NAMALWA (cell line): ENCODE measurements at regions not wholly inside any gene's neighbourhood (a gene's known extent, or its start where the extent isn't known, plus 50 kb on each side); places are given as distances from the start of the nearest gene placed in this dataset.

ENCODE experiments used
- DNase-seq: peaks from one replicate; pipeline ENCODE4 v3.0.0-alpha.2; 2015; ENCODE audit warnings: low spot score

DNA sequence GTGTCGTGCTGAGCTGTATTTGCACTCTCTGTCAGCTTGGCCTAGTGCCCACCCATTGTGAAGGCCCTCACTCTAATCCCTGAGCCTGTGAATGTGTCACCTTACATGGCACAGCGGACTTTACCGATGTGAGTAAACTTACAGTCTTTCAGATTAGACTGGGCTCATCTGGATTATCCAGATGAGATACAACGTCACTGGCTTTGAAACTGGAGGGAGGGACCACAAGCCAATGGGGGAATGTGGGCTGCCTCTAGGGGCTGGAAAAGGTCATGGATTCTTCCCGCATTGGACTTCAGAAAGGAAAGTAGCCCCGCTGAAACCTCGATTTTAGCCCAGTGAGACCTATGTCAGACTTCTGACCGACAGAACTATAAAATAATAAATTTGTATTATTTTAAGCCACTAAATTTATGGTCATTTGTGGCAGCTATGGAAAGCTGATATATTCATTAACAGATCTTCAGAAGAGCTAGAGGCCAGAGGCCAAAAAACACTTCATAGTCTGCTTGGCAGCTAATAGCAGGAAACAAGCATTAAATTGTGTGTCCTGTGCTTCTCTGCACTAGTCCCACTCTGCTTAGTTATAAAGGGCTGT, 139.0 kb upstream of the GAS1 start:
- DNase-seq = no peak

DNA sequence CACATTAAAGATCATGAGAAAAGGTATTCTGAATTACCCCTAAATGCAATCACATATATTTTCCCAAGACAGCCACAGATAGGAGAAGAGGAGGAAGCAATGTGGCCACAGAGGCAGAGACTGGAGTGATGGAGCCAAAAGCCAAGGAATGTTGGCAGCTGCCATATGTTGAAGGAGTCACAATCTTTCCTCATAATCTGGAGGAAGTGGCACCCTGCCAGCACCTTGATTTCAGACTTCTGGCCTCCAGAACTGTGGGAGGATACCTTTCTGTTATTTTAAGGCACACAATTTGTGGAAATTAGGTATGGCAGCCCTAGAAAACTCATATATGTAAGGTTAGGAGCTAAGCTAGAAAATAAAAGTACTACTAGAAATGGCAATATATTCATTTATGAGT, 139.9 kb upstream of the GAS1 start:
- DNase-seq = no peak

DNA sequence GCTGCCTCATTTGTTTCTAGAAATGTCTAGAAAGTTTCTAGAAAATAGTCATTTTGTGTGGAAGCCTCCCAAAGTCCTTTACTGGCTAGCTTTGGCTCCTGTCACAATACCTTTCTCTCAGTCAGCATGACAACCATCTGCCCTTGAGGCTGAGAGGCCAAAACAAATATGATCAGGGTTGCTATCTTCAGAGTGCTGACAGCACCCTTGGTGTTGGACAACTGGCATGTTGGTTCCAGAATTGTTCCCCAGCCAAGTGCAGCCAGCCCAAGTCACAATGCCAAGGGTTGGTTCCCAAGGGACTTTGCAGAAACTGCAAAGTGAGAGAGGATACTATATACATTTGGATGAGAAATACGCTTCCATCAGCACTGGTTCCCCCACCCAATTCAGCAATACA, 140.9 kb upstream of the GAS1 start:
- DNase-seq = no peak

DNA sequence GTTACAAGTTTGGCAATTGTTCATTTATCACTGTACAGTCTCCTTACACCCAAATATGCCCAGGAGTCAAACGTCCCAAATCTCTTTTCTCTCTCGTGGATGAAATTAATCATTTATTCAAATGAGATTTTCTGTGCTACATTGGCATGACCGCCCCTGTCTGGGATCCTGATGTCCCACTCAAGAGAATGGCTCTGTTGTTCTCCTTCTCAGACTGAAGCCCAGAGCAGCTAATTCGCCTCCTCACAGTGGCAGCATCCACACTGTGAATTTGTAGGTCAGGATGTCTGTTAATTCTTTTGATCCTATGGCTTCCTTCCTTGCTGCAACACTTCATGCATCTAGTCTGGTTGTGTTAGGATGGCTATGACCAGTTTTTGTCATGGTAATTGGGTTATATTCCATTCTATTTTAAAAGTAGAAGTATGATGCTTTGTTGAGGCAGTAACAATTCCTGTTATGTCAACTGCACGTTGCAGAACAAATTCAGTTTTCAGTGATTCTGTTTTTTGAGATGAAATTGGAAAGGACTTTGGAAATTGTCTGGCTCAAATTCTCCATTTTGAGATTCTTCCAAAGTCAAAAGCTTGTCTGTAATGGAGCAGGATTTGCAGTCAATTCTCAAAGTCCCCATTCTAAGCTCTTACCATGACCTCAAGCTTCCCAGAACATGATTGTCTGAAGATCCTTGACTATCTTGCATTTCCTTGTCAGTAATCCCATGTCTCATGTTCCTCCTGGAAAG, 141.5 kb upstream of the GAS1 start:
- DNase-seq = no peak

DNA sequence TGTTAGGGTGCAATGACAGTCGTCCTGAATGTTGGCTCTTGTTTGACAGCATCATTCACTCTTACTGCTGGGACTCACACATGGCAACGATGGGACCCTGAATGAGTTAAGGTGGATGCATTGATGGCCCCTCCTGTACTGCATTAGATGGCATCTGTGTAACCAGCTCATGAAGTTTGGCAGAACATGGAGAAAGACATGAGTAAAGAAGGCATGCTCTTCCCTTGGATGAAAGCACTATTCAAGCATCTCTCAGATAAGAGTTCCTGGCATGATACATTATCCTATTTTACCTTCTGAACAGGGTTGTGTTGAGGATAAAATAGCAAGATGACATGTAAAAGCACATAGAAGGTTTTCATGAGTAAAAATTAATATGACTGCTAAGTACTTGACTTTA, 142.2 kb upstream of the GAS1 start:
- no peak for DNase-seq

DNA sequence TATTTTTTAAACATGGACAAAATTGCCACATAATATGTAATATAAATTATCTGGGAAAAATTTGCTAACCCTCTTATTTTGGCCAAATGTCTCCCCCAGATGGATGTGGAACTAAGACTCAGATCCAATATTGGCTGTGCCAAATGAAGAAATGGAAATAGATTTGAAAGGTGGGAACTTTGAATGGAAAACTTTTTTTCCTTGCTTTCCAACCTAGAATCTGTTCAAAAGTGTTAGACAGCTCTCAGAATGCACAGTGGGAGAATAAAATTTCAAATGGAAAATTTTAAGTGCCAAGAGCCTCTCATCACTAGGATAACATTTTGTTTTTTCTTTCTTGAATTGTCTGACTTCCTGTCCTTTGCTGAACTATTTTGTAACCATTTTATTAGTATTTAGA, 142.6 kb upstream of the GAS1 start:
- no peak for DNase-seq

DNA sequence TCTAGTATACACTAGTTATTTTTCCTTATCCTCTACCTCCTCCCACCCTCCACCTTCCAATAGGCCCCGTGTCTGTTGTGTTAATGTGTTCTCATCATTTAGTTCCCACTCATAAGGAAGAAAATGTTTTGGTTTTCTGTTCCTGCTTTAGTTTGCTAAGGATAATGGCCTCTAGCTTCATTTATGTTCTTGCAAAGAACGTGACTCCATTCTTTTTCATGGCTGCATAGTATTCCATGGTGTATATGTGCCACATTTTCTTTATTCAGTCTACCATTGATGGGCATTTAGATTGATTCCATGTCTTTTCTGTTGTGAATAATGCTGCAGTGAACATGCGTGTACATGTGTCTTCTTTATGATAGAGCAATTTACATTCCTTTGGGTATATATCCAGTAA, 146.5 kb upstream of the GAS1 start:
- DNase-seq = no peak

DNA sequence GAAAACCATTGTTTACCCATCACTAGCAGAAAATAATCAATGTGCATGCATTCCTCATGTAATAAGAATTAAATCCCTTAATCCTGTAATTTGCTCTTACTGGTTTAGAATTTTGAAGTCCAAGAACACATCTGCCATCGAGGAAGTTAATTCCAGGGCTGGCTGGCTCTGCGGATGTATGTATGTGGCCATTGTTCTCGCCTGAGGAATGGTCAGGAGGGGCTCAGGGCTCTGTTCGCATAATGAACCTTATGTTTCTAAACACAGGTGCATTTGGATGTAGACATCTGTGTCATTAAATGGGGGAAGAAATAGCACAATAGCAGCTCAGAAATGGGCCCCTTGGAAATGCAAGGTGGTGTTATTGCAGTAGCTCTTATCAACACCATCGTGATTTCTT, 148.6 kb upstream of the GAS1 start:
- no peak for DNase-seq

DNA sequence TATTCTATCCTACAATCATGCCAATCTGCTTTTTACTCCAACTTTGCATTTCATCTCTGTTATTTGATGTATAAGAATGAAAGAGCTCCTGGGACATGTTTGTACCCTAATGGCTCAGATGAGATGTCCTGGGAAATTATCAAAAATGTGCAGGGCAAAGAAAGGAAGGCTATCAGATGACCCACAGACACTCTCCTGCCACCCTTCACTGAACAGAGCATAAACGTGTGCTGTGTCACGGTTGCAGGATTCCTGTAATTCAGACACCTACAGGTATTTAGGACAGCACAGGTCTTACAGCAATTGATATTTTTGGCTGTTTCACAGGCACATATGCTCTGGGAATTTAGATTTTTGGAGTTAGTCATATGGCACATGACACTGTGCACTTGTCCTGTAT, 149.2 kb upstream of the GAS1 start:
- DNase-seq = no peak

DNA sequence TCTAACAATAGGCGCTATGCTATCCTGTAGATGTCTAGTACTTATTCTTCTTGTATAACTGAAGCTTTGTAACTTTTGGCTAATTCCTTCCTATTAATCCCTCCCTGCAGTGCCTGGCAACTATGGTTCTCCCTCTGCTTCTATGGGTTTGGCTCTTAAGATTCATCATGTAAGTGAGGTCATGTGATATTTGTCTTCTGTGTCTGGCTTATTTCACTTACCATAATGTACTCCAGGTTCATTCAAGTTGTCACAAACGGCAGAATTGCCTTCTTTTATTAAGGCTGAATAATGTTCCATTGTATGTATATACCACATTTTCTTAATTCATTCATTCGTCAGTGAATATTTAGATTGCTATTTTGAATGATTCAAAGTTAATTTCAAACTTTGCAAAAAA, 149.9 kb upstream of the GAS1 start:
- DNase-seq = no peak

DNA sequence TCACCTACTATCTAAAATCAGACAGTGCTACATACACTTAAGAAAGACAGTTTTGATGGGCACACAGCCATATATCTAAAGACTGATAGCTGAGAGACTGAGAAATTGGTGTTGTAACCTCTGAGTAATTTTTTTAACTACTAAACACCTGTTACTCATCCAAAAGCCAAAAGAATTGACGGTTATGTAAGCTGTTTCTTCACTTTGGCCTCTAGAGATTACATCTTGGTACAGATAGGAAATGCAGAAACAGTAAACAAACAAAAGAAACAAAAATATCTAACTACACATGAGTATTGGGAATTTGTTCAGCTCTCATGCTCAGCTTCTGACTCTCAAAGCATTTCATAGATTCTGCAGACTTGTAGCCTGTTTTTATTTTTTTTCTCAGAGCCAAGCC, 152.1 kb upstream of the GAS1 start:
- DNase-seq = no peak

DNA sequence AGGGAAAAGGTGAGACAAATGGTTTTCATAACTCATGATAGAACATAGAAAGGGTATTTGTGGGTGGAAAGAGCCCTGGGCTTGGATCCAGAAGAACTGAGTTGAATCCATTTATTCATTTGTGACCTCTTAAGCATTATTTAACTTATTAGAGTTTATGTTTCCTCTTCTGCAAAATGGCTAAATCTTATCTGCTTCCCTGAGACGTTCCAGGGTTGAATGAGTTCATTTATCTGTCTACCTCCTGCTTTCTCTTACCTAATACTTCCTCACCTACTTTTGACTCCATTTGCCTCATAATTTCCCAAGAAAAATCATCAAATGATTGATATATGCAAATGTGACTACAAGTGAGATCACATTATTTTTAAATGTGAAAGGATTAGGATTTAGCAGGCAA, 152.7 kb upstream of the GAS1 start:
- no peak for DNase-seq

DNA sequence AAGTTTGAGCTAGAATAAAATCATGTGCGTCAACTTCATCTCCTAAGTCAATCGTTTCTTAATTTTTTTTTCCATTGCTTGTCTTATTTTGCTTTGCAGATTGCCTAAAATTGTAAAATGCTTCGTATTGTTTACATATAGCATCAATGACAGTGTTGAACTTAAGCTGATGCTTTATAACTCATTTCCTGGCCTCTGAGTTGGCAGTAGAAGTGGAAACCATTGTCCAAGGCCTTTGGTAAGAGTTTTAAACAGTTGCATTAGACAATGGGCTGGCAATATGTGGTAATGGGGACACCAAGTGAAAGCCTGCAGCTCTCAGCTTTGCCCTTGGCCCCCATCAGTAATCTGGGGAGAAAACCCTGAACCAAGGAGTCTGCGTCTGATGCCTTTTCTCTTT, 154.8 kb upstream of the GAS1 start:
- no peak for DNase-seq

DNA sequence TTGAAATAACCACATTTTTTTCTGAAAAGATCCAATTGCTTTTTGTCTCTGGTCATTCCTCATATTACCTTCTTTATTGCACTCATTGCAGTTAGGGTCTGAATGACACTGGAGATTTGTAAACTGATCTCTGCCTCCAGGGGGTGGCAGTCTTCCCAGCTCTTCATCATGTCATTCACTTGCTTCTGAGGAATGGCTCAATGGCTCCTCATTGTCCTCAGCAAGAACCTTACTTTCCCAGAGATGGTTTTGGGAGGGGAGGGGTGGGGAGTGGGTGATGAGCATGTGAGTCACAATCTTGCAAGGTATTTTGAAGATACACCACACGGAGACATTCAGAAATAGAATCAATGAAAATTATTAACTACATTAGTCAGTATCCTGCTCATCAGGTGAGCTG, 159.8 kb upstream of the GAS1 start:
- peak; percentile 1 for DNase-seq

DNA sequence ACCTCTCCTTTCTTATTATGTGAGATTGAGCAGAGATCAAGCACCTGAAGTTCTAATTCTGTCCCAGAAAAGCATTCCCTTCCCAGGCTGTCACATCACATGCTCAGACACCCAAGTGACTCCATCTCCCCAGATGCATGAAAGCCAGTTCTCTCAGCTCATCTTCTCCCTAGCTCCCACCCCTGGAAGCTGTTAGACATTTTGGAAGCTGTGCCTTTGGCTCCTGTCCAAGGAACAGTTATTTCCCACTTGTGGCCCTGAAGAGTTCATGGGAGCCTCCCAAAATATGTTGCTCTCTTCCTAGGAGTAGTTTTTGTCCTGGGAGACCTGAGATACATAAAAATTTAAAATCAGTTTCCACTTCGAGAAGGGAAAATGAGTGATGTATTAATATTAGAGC, 161.4 kb upstream of the GAS1 start:
- no peak for DNase-seq

DNA sequence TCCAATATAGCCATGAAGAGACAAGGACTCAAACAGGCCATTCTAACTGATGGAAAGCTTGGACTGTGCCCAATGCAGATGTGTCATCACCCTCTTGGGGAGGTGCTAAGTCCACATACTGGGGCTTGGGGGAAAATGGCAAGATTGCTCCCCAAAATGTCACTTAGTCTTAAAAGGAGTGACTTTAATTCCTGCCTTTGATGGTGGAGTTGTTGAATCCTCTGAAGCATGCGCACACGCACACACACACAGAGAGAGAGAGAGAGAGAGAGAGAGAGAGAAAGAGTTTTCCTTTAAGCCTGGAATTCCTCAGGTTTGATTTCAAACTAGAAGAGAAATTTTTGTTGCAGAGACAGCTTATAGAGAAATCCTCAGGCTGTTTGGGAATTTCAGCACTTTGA, 161.9 kb upstream of the GAS1 start:
- no peak for DNase-seq

DNA sequence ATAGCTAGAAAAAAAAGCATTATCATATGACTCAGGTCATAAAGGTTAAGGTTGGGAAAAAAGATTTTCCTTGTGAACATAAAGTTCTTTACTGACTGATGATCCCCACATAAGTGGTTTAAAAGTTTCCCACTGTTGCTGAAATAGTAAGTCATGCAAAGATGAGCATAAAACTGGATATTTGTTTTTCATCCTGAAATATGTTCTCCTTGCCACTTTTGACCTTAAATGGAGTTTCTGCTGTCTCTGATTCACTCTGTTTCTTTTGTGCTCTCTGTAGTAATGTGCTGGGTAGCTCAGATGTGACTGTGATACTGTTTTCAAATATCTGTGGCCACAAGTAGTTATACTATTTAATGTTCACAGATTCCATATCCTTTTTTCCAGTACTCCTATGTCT, 162.5 kb upstream of the GAS1 start:
- DNase-seq = no peak

DNA sequence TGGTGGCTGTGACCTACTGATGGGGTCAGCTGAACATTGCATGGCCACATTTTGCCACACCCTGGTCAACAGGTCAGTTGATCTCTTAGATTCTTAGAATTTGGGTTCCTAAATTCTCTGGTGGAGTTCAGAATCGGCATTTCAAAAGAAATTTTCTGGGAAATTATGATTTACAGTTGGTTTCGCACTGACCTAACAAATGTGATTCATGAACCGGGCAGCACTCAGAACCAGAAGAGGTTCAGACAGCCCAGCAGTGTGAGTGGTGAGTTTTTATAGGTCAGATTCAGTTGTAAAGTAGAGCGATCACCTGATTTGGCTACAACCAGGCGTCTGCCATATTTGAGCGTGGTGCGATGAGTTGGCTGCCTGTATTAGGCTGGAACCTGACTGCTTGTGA, 163.7 kb upstream of the GAS1 start:
- DNase-seq = no peak

DNA sequence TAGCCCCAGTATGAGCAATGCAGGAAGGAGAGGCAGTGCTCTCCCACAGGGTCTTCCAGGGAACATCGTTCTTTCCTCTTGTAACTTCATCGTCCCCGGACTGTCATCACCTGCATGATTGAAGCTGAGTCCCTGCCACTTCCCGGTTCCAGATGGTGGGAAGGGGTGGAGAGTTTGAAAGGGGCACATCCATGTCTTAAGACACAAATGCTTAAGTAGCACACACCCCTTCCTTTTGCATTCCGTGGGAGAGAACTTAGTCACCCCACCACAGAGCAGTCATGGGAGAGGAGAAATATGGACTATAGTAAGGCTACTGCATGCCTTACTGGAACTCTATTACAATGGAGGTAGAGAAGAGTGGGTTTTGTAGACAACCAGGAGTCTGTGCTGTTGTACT, 165.3 kb upstream of the GAS1 start:
- DNase-seq = no peak

DNA sequence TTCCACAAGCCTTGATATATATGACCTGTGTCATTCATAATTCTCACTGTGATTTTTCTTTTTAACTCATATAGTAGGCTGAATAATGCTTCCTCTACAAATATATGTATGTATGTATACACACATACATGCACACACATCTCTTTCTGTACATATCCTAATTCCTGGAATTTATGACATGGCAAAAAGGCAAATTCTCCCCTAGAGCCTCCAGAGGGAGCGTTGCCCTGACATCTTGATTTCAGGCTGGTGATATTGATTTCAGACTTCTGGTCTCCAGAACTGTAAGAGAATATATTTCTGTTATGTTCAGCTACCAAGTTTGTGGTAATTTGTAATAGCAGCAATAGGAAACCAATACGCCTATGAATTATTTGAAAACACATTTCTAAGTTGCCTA, 166.6 kb upstream of the GAS1 start:
- DNase-seq = no peak

DNA sequence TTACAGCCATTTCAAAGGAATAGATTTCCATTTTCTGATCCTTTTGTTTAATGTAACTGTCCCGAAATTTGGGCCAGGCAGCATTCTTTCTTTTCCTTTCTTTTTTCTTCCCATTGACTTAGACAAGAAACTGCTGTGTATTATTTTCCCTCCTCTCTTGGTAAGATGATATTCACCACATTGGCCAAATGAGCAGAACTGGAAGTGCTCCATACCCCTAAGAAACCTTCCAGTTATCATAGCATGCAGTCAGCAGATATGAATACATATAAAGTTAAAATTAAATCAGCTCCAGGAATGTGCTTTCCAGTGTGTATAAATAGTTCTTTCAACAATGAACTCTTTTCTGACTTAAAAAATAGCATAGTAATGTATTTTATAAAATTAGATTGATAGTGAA, 168.5 kb upstream of the GAS1 start:
- DNase-seq = no peak

DNA sequence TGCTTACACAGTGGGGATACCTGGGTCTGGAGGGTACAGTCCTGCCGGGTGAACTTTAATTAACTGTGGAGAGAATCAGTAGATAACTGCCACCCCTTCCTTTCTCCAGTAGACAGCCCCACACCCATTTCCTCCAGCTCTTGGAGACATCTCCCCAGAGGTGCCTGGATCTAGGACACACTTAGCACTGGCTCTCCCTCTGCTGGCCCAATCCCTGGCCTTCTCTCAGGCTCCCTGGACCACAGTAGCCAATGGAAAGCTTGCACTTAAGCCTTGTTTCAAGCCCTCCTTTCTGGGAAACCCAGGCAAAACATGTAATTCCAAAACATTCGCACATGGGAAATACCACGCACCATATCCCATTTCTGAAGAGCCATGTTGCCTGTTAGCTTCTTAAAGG, 169.2 kb upstream of the GAS1 start:
- DNase-seq = no peak

DNA sequence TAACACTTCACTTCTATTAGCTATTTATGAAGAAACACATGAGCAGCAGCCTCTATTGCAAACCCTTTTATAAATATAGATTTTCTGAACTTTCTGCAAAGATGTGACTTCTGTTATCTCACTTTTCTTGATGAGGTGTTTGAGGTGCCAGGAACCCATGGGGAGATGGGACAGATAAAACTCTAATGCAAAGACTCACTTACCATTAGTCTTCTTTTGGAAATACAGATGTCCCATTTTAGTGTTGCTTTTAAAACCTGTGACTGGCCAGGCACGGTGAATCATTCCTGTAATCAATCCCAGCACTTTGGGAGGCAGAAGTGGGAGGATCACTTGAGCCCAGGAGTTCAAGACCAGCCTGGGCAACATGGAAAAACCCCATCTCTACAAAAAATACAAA, 171.3 kb upstream of the GAS1 start:
- no peak for DNase-seq

DNA sequence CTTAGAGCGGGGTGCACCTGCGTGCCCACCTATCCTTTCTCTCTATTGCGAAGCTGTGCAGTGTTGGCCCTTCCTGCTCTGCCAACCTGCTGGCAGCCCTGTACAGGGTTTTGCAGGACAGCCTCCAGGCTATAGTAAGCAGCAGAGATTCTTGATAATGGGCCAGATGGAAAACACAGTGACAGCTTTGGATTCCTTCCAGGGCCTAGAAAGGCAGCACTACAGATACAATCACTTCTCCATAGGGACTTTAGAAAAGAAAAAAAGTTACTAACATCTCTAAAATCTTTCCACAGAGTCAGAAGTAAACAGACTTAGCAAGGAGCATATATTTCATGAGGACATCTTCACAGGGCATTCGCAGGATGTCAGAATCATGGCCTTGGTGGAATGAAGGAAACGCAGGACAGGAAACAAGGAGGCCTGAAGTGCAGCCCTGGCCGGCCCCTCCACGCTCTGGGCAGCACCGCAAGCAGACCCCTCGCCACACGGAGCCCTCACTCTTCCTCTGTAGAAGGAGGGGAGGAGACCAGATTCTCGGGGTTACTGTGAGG, 172.1 kb upstream of the GAS1 start:
- no peak for DNase-seq
